ENCODE measurements at regions not wholly inside any gene's neighbourhood (a gene's known extent, or its start where the extent isn't known, plus 50 kb on each side); places are given as distances from the start of the nearest gene placed in this dataset.
"Not testable (repeated sequence)": the region's sequence is repeated elsewhere in the genome, so short reads cannot be mapped to it uniquely, and the experiment has no call there.

GRCh38 chr12:46900734-46901463 is 75.1 kb upstream of the SLC38A4 start:
- POLR2A ChIA-PET: no interaction called here
- no TSS peak for BruUV-seq (replicated peaks)
- DNase-seq (ENCODE audit: unreplicated experiment): no peak
- intact Hi-C loops (cut with micrococcal nuclease): no loop called here
- no peak overlapping the region for H3K4me3 Mint-ChIP-seq (ENCODE audit: unreplicated experiment)
- CTCF ChIA-PET: no interaction called here
- no peak overlapping the region for H3K27ac Mint-ChIP-seq (ENCODE audit: low read depth, unreplicated experiment)
- H3K4me1 Mint-ChIP-seq (ENCODE audit: insufficient read depth, unreplicated experiment): peaks cover 10% of the 10 kb centered on the region
- no peaks in the 10 kb centered on the region for H3K27me3 Mint-ChIP-seq (ENCODE audit: insufficient read depth, unreplicated experiment)
- peaks cover 6% of the 10 kb centered on the region for H3K9me3 Mint-ChIP-seq (ENCODE audit: unreplicated experiment)
- no peaks in the 10 kb centered on the region for H3K36me3 Mint-ChIP-seq (ENCODE audit: insufficient read depth, unreplicated experiment)
- no peak for TF ChIP-seq CTCF (IDR thresholded peaks at IDR 0.05; ENCODE audit: unreplicated experiment)

- intact Hi-C loops (cut with micrococcal nuclease): no loop called here
Observed at GRCh38 chr12:46901464-46902205, 75.8 kb upstream of the SLC38A4 start.

GRCh38 chr12:46903058-46903457 is 77.3 kb upstream of the SLC38A4 start:
- Mint-ChIP-seq H3K4me1 (ENCODE audit: insufficient read depth, unreplicated experiment) (peaks cover 10% of the 10 kb centered on the region), H3K9me3 (ENCODE audit: unreplicated experiment) (peaks cover under 1% of the 10 kb centered on the region), H3K36me3 (ENCODE audit: insufficient read depth, unreplicated experiment) (no peaks in the 10 kb centered on the region), H3K27ac (ENCODE audit: low read depth, unreplicated experiment) (no peak overlapping the region), H3K27me3 (ENCODE audit: insufficient read depth, unreplicated experiment) (no peaks in the 10 kb centered on the region), H3K4me3 (ENCODE audit: unreplicated experiment) (no peak overlapping the region)
- ChIA-PET CTCF (no interaction called here), POLR2A (interaction anchor here (1.3 kb wide), 1 partner anchor 29 kb away, joined by 3 read pairs; no protein-coding TSS in a partner anchor)
- intact Hi-C loops (cut with micrococcal nuclease): no loop called here
- no peak for TF ChIP-seq CTCF (IDR thresholded peaks at IDR 0.05; ENCODE audit: unreplicated experiment)
- no TSS peak for BruUV-seq (replicated peaks)
- DNase-seq (ENCODE audit: unreplicated experiment): no peak

More at GRCh38 chr12:46901464-46902205, 75.8 kb upstream of the SLC38A4 start:
- no peaks in the 10 kb centered on the region for H3K27me3 Mint-ChIP-seq (ENCODE audit: insufficient read depth, unreplicated experiment)
- ChIA-PET CTCF (no interaction called here), POLR2A (no interaction called here)
- BruUV-seq (replicated peaks): no TSS peak
- H3K27ac Mint-ChIP-seq (ENCODE audit: low read depth, unreplicated experiment): no peak overlapping the region
- TF ChIP-seq CTCF (IDR thresholded peaks at IDR 0.05; ENCODE audit: unreplicated experiment): no peak
- H3K9me3 Mint-ChIP-seq (ENCODE audit: unreplicated experiment): peaks cover 6% of the 10 kb centered on the region
- peaks cover 10% of the 10 kb centered on the region for H3K4me1 Mint-ChIP-seq (ENCODE audit: insufficient read depth, unreplicated experiment)
- H3K36me3 Mint-ChIP-seq (ENCODE audit: insufficient read depth, unreplicated experiment): no peaks in the 10 kb centered on the region
- H3K4me3 Mint-ChIP-seq (ENCODE audit: unreplicated experiment): no peak overlapping the region
- no peak for DNase-seq (ENCODE audit: unreplicated experiment)

- Mint-ChIP-seq H3K27ac (ENCODE audit: low read depth, unreplicated experiment) (peak overlapping the region; percentile 50), H3K9me3 (ENCODE audit: unreplicated experiment) (no peaks in the 10 kb centered on the region), H3K36me3 (ENCODE audit: insufficient read depth, unreplicated experiment) (no peaks in the 10 kb centered on the region), H3K4me1 (ENCODE audit: insufficient read depth, unreplicated experiment) (peaks cover 18% of the 10 kb centered on the region), H3K27me3 (ENCODE audit: insufficient read depth, unreplicated experiment) (no peaks in the 10 kb centered on the region), H3K4me3 (ENCODE audit: unreplicated experiment) (no peak overlapping the region)
- no peak for TF ChIP-seq CTCF (IDR thresholded peaks at IDR 0.05; ENCODE audit: unreplicated experiment)
- ChIA-PET CTCF (interaction anchor here (0.6 kb wide), 1 partner anchor 595 kb away, joined by 3 read pairs; no protein-coding TSS in a partner anchor), POLR2A (interaction anchor here (1.3 kb wide), 1 partner anchor 31 kb away, joined by 3 read pairs; no protein-coding TSS in a partner anchor)
- BruUV-seq (replicated peaks): no TSS peak
- DNase-seq (ENCODE audit: unreplicated experiment): no peak
- intact Hi-C loops (cut with micrococcal nuclease): no loop called here
Observed at GRCh38 chr12:46904406-46905238, 78.8 kb upstream of the SLC38A4 start.

GRCh38 chr12:46905239-46905627 is 79.4 kb upstream of the SLC38A4 start:
- intact Hi-C loops (cut with micrococcal nuclease); CTCF ChIA-PET; H3K36me3 Mint-ChIP-seq (ENCODE audit: insufficient read depth, unreplicated experiment); DNase-seq (ENCODE audit: unreplicated experiment); BruUV-seq (replicated peaks); H3K9me3 Mint-ChIP-seq (ENCODE audit: unreplicated experiment); H3K4me3 Mint-ChIP-seq (ENCODE audit: unreplicated experiment); H3K27me3 Mint-ChIP-seq (ENCODE audit: insufficient read depth, unreplicated experiment); POLR2A ChIA-PET: not testable (repeated sequence)
- H3K27ac Mint-ChIP-seq (ENCODE audit: low read depth, unreplicated experiment): peak overlapping the region; percentile 50
- H3K4me1 Mint-ChIP-seq (ENCODE audit: insufficient read depth, unreplicated experiment): peaks cover 22% of the 10 kb centered on the region

All from MCF 10A (cell line).